ENCODE measurements at regions not wholly inside any gene's neighbourhood (a gene's known extent, or its start where the extent isn't known, plus 50 kb on each side); places are given as distances from the start of the nearest gene placed in this dataset.
"Not testable (repeated sequence)": the region's sequence is repeated elsewhere in the genome, so short reads cannot be mapped to it uniquely, and the experiment has no call there.

GRCh38 chr6:84865372-84865771, 101.0 kb upstream of the TBX18 start:
- not testable (repeated sequence) for DNase-seq

DNA sequence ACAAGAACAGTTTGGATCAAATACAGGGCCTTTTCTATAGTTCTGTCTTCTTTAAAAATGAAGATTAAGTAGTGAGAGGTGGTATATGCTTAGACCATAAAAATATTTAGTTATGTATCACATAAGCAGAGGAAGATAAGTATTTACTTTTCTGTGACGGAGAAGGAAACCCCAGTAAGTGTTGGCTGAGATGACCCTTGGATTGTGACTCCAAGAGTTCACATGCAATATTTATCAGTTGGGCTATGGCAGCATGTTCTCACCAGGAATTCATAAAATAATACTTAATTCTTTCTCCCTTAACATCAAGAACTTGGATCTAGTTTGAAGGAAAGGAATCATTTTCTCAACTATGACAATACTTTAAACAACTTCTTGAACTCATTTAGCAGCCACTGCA, 98.4 kb upstream of the TBX18 start:
- no peak for DNase-seq

GRCh38 chr6:84860920-84861319, 96.5 kb upstream of the TBX18 start:
- no peak for DNase-seq

- DNase-seq, result no peak
Observed at GRCh38 chr6:84860509-84860908, 96.1 kb upstream of the TBX18 start.

GRCh38 chr6:84854811-84855400, 90.5 kb upstream of the TBX18 start:
- DNase-seq, result no peak

DNA sequence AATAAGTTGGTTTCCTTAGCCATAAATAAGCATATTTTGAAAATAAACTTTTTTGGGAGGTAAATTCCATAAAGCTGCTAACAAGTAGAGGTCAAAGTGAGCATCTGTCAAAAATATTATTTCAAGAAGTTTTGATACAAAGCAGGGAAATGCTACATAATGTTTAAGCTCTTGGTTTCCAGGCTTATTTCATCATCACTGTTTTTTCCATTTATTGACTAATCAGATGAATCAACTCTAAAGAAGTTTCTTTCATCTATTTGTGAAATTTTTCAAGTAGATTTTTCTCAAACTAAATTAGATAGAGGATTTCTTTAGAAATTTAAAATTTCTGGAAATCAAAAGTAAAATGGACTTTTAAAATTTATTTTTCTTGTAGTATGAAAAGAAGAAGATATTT, 89.5 kb upstream of the TBX18 start:
- no peak for DNase-seq

DNA sequence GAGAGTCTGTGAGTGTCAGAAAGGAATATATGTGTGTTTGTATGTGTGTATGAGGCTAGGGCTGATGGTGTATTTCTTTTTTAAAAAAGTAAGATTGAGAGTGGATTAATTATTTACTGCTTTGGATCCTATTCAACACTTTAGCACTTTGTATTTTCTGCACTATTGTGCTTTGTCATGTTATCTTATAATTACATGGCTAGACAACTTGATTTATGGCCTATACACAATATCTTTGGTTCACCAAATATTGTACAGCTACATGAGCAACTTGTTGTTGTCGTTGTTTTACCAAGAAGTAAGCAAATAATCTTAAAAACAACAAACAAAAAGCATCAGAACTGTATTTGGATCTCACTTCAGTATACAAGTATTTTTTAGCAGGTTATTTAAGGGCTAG, 84.6 kb upstream of the TBX18 start:
- no peak for DNase-seq

GRCh38 chr6:84847390-84848160, 83.2 kb upstream of the TBX18 start:
- no peak for DNase-seq

- DNase-seq, result no peak
Observed at GRCh38 chr6:84842525-84843166, 78.2 kb upstream of the TBX18 start.

GRCh38 chr6:84837068-84837866, 72.9 kb upstream of the TBX18 start:
- DNase-seq, result not testable (repeated sequence)

- DNase-seq, result no peak
Observed at GRCh38 chr6:84836366-84836765, 72.0 kb upstream of the TBX18 start.

DNA sequence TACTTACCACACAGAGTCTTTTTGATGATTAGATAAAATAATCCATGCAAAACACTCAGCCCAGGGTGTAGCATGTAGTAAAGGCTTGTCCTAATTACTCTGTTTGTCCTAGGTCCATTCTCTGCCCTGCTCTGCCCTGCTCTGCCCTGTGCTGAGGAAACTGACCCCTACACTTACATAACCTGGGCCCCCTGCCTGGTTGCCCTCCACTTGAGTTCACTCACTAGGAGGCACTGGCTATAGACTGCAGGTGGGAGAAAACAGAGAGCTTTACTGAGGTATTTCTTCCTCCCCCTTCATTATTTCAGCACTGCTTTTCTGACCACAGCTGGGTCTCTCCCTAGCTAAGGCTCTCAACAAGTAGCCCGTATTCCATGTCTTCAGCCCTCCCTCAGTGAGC, 70.9 kb upstream of the TBX18 start:
- DNase-seq, result no peak

- not testable (repeated sequence) for DNase-seq
Observed at GRCh38 chr6:84831924-84832323, 67.5 kb upstream of the TBX18 start.

DNA sequence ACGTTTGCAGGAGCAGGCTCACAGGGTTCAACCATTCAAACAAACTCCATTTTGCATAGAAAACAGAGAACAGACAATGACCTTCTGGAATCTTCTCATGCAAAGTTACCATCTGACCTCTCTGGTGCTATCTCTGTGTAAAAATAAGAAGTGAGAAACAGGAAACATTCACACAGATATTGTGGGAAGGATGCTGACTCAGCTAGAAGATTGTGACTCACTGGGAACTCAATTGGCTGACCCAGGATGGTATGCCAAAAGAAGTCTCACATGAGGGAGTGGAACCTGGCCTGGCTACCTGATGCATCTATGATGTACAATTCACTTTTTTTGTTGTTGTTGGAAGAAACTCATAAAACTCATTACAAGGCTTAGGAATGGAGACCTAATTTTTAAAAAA, 61.1 kb upstream of the TBX18 start:
- no peak for DNase-seq

GRCh38 chr6:84821314-84821713, 56.9 kb upstream of the TBX18 start:
- not testable (repeated sequence) for DNase-seq

DNA sequence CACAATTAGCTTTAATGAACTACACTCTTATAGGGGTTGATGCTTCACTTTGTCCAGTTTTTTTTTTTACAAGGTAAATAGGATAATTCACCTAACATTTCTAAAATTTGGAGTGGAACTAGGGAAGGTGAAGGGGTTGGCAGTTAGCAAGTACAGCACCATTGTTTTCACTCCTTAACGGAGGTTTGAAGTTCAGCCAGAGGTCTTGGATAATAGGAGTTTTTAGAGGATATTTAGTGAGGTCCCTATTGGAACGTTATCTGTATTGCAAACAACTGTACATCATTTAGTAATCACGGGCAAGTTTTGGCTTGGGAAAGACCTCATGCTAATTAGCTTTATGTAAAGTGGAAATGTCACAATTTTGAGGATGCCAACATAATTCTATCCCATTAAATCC, 52.3 kb upstream of the TBX18 start:
- no peak for DNase-seq

GRCh38 chr6:84815896-84816735, 51.7 kb upstream of the TBX18 start:
- no peak for DNase-seq
